ENCODE measurements at regions not wholly inside any gene's neighbourhood (a gene's known extent, or its start where the extent isn't known, plus 50 kb on each side); places are given as distances from the start of the nearest gene placed in this dataset.

GRCh38 chr3:66851894-66852613, 146.1 kb upstream of the KBTBD8 start:
- TF ChIP-seq, protein P1, sequence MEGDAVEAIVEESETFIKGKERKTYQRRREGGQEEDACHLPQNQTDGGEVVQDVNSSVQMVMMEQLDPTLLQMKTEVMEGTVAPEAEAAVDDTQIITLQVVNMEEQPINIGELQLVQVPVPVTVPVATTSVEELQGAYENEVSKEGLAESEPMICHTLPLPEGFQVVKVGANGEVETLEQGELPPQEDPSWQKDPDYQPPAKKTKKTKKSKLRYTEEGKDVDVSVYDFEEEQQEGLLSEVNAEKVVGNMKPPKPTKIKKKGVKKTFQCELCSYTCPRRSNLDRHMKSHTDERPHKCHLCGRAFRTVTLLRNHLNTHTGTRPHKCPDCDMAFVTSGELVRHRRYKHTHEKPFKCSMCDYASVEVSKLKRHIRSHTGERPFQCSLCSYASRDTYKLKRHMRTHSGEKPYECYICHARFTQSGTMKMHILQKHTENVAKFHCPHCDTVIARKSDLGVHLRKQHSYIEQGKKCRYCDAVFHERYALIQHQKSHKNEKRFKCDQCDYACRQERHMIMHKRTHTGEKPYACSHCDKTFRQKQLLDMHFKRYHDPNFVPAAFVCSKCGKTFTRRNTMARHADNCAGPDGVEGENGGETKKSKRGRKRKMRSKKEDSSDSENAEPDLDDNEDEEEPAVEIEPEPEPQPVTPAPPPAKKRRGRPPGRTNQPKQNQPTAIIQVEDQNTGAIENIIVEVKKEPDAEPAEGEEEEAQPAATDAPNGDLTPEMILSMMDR (IDR thresholded peaks at IDR 0.05), result no peak
- no peak for TF ChIP-seq EZH2 (IDR thresholded peaks at IDR 0.05)

Measured in neural progenitor cell (in vitro differentiated cells).